KMS-11 (cell line): ENCODE measurements at regions not wholly inside any gene's neighbourhood (a gene's known extent, or its start where the extent isn't known, plus 50 kb on each side); places are given as distances from the start of the nearest gene placed in this dataset.

Source experiments
- H2AFZ ChIP-seq: fragments of 200-600 bp; sonication (generic); 2 replicates; pipeline ENCODE4 v1.6.1; 2016; ENCODE audit warnings: antibody characterized with exemption, mixed run types, low read depth
- H3K27ac ChIP-seq: fragments of 200-600 bp; sonication (generic); 2 replicates; pipeline ENCODE4 v1.6.1; 2016; ENCODE audit warnings: mild to moderate bottlenecking, mixed run types
- H3K27me3 ChIP-seq: fragments of 200-600 bp; sonication (generic); 2 replicates; pipeline ENCODE4 v1.6.1; 2017; ENCODE audit warnings: mild to moderate bottlenecking, low read depth, mixed run types, moderate library complexity; ENCODE audit not compliant: insufficient read depth
- H3K36me3 ChIP-seq: fragments of 200-600 bp; sonication (generic); 2 replicates; pipeline ENCODE4 v1.6.1; 2017; ENCODE audit warnings: mild to moderate bottlenecking, mixed run types; ENCODE audit not compliant: insufficient read depth
- H3K4me1 ChIP-seq: fragments of 200-600 bp; sonication (generic); 2 replicates; pipeline ENCODE4 v1.6.1; 2016; ENCODE audit warnings: mild to moderate bottlenecking, low read depth, mixed run types; ENCODE audit not compliant: poor library complexity, severe bottlenecking
- H3K4me2 ChIP-seq: fragments of 200-600 bp; sonication (generic); 2 replicates; pipeline ENCODE4 v1.7.0; 2016; ENCODE audit warnings: mild to moderate bottlenecking, mixed run types
- H3K4me3 ChIP-seq: fragments of 200-600 bp; sonication (generic); IDR thresholded peaks from 2 replicates; pipeline ENCODE4 v1.6.1; 2017; ENCODE audit warnings: low read depth, low read length, mixed read lengths; ENCODE audit not compliant: insufficient read depth
- H3K79me2 ChIP-seq: fragments of 200-600 bp; sonication (generic); 2 replicates; pipeline ENCODE4 v1.6.1; 2016; ENCODE audit warnings: low read depth, mixed run types; ENCODE audit not compliant: insufficient read depth
- H3K9ac ChIP-seq: fragments of 200-600 bp; sonication (generic); 2 replicates; pipeline ENCODE4 v1.6.1; 2016; ENCODE audit warnings: mild to moderate bottlenecking, mixed run types
- H4K20me1 ChIP-seq: fragments of 200-600 bp; sonication (generic); 2 replicates; pipeline ENCODE4 v1.6.1; 2016; ENCODE audit warnings: mild to moderate bottlenecking, mixed run types; ENCODE audit not compliant: insufficient read depth
- CTCF ChIP-seq: fragments of 200-600 bp; sonication (generic); conservative IDR thresholded peaks from 2 replicates; pipeline ENCODE4 v1.6.1; 2017; ENCODE audit warnings: low read depth, mild to moderate bottlenecking, antibody characterized with exemption, low read length, moderate library complexity, mixed read lengths

- Histone ChIP-seq H4K20me1 (no peaks in the 10 kb centered on the region), H3K4me1 (no peaks in the 10 kb centered on the region), H3K79me2 (no peaks in the 10 kb centered on the region), H3K27me3 (no peaks in the 10 kb centered on the region), H3K9ac (no peak overlapping the region), H3K27ac (no peak overlapping the region), H2AFZ (no peak overlapping the region), H3K4me2 (no peak overlapping the region), H3K4me3 (no peak overlapping the region), H3K36me3 (no peaks in the 10 kb centered on the region)
- TF ChIP-seq CTCF, result no peak
Observed at GRCh38 chr11:24247846-24248245, 249.0 kb upstream of the LUZP2 start.

- H3K27me3 ChIP-seq, result no peaks in the 10 kb centered on the region
- no peak overlapping the region for H2AFZ ChIP-seq
- H3K27ac ChIP-seq, result no peak overlapping the region
- H3K4me3 ChIP-seq, result no peak overlapping the region
- no peaks in the 10 kb centered on the region for H3K36me3 ChIP-seq
- no peak overlapping the region for H3K4me2 ChIP-seq
- no peaks in the 10 kb centered on the region for H3K4me1 ChIP-seq
- no peak for TF ChIP-seq CTCF
- H4K20me1 ChIP-seq, result no peaks in the 10 kb centered on the region
- H3K79me2 ChIP-seq, result no peaks in the 10 kb centered on the region
- H3K9ac ChIP-seq, result no peak overlapping the region
Observed at GRCh38 chr11:24249921-24250320, 246.9 kb upstream of the LUZP2 start.

GRCh38 chr11:24253237-24253760, 243.6 kb upstream of the LUZP2 start:
- Histone ChIP-seq H3K27ac (no peak overlapping the region), H3K27me3 (no peaks in the 10 kb centered on the region), H3K79me2 (no peaks in the 10 kb centered on the region), H3K9ac (no peak overlapping the region), H3K4me1 (no peaks in the 10 kb centered on the region), H2AFZ (no peak overlapping the region), H3K4me3 (no peak overlapping the region), H3K36me3 (no peaks in the 10 kb centered on the region), H4K20me1 (no peaks in the 10 kb centered on the region), H3K4me2 (no peak overlapping the region)
- TF ChIP-seq CTCF, result no peak

GRCh38 chr11:24264868-24265267, 232.0 kb upstream of the LUZP2 start:
- Histone ChIP-seq H3K79me2 (no peaks in the 10 kb centered on the region), H4K20me1 (no peaks in the 10 kb centered on the region), H3K27me3 (no peaks in the 10 kb centered on the region), H3K4me3 (no peak overlapping the region), H3K4me2 (no peak overlapping the region), H3K36me3 (no peaks in the 10 kb centered on the region), H3K27ac (no peak overlapping the region), H3K9ac (no peak overlapping the region), H3K4me1 (no peaks in the 10 kb centered on the region), H2AFZ (no peak overlapping the region)
- no peak for TF ChIP-seq CTCF
